ENCODE measurements at regions not wholly inside any gene's neighbourhood (a gene's known extent, or its start where the extent isn't known, plus 50 kb on each side); places are given as distances from the start of the nearest gene placed in this dataset.

- TF ChIP-seq POLR2AphosphoS5 (IDR thresholded peaks at IDR 0.05) (no peak), CTCF (IDR thresholded peaks at IDR 0.05) (no peak), EP300 (IDR thresholded peaks at IDR 0.05) (no peak), POLR2A (IDR thresholded peaks at IDR 0.05; ENCODE audit: low read depth) (no peak)
- H3K4me3 ChIP-seq: no peak overlapping the region
- no peak for DNase-seq (ENCODE audit: extremely low spot score)
- H3K4me1 ChIP-seq: peaks cover 0 to 6% (median 0%) of the 10 kb centered on the region in 4 donors
- H3K27me3 ChIP-seq: peaks cover 0 to 7% (median 0%) of the 10 kb centered on the region in 4 donors
- H3K9me3 ChIP-seq: no peaks in the 10 kb centered on the region
- H3K27ac ChIP-seq (replicated peaks in 1 of 4): no peak overlapping the region
- no peaks in the 10 kb centered on the region for H3K36me3 ChIP-seq
- 90% methylated on average over 7 of the region's 8 CpGs for WGBS
- intact Hi-C loops (cut with DNase I): no loop called here
Measured at GRCh38 chr3:13220991-13221390, 147.8 kb upstream of the IQSEC1 start.

DNA sequence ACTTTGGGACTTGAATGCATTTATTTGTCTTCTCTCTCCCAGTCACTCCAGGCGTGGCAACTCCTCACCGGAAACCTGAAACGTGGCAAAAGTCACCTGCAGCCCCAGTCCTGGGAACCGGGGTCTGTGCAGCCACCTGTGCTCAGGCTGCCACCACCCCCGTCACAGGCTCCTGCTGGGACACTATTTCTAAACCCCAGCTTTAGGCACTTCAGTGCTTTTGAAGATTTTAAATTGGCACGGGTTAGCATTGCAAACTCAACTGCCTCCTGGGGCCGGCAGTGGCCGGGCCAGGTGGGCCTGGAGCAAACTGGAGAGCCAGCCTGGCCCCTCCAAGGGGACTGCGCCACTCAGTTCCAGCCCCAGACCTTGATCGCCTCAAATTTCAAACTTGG, 146.7 kb upstream of the IQSEC1 start:
- Histone ChIP-seq H3K36me3 (no peaks in the 10 kb centered on the region), H3K4me1 (peaks cover 0 to 6% (median 0%) of the 10 kb centered on the region in 4 donors), H3K4me3 (no peak overlapping the region), H3K9me3 (no peaks in the 10 kb centered on the region), H3K27ac (replicated peaks in 1 of 4) (no peak overlapping the region), H3K27me3 (peaks cover 0 to 7% (median 0%) of the 10 kb centered on the region in 4 donors)
- 88% methylated on average over 10 of the region's 10 CpGs for WGBS
- DNase-seq (ENCODE audit: extremely low spot score): no peak
- intact Hi-C loops (cut with DNase I): no loop called here
- no peak for TF ChIP-seq EP300 (IDR thresholded peaks at IDR 0.05)
- TF ChIP-seq POLR2A (IDR thresholded peaks at IDR 0.05; ENCODE audit: low read depth): no peak
- no peak for TF ChIP-seq CTCF (IDR thresholded peaks at IDR 0.05)
- no peak for TF ChIP-seq POLR2AphosphoS5 (IDR thresholded peaks at IDR 0.05)

DNA sequence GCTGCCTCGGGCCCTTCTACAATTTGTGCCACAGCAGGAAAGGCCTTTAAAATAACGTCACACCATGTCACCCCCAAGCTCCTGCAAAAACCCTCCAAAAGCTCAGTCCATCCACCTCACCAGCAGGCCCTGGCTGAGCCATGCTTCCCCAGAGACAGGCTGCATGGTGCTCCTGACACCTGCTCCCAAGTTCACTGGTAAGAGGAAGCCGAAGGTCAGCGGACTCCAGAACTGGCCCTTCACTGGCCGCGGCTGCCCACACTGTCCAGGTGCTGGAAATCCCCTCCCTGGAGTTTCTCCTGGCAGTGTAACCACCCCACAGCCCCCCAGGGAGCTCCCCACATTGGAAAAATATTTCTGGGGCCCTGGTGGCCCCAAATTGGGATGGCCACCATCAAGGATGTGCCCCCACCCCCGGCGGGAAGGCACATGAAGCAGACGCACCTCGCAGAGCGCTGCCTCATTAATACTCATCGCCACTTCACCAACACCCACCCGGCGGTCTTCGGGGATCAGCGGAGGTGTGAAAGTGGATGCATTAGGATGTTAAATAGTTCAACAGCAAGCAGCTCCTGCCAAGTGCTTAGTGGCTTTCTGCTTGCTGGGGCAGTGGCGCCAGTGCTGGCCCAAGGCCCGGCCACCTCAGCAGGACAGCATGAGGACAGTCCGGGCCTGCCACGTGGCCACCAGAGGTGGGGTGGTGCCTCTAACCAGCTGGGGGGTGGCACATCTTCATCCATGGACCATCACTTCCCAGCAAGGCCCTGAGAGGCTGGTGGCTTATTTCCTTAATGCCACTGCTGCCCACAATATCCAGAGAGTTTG, 146.1 kb upstream of the IQSEC1 start:
- no peak overlapping the region for H3K27ac ChIP-seq (replicated peaks in 1 of 4)
- H3K4me1 ChIP-seq: peaks cover 0 to 5% (median 0%) of the 10 kb centered on the region in 4 donors
- intact Hi-C loops (cut with DNase I): no loop called here
- H3K4me3 ChIP-seq: no peak overlapping the region
- H3K36me3 ChIP-seq: no peaks in the 10 kb centered on the region
- H3K27me3 ChIP-seq: peaks cover 0 to 13% (median 0%) of the 10 kb centered on the region in 4 donors
- TF ChIP-seq CTCF (IDR thresholded peaks at IDR 0.05): no peak
- TF ChIP-seq EP300 (IDR thresholded peaks at IDR 0.05): no peak
- DNase-seq (ENCODE audit: extremely low spot score): no peak
- 82% methylated on average over 9 of the region's 20 CpGs for WGBS
- H3K9me3 ChIP-seq: no peaks in the 10 kb centered on the region

- intact Hi-C loops (cut with DNase I): no loop called here
- 84% methylated on average over 4 of the region's 4 CpGs for WGBS
- H3K36me3 ChIP-seq: no peaks in the 10 kb centered on the region
Measured at GRCh38 chr3:13218541-13218908, 145.3 kb upstream of the IQSEC1 start.

More at GRCh38 chr3:13218541-13218908, 145.3 kb upstream of the IQSEC1 start:
- H3K4me1 ChIP-seq: no peaks in the 10 kb centered on the region
- no peak for DNase-seq (ENCODE audit: extremely low spot score)
- H3K4me3 ChIP-seq: no peak overlapping the region
- H3K27me3 ChIP-seq: peaks cover 0 to 19% (median 0%) of the 10 kb centered on the region in 4 donors
- no peak overlapping the region for H3K27ac ChIP-seq (replicated peaks in 1 of 4)
- TF ChIP-seq EP300 (IDR thresholded peaks at IDR 0.05): no peak
- no peak for TF ChIP-seq POLR2AphosphoS5 (IDR thresholded peaks at IDR 0.05)
- no peak for TF ChIP-seq POLR2A (IDR thresholded peaks at IDR 0.05; ENCODE audit: low read depth)
- no peak for TF ChIP-seq CTCF (IDR thresholded peaks at IDR 0.05)
- H3K9me3 ChIP-seq: no peaks in the 10 kb centered on the region
